BE2C (cell line): ENCODE measurements at regions not wholly inside any gene's neighbourhood (a gene's known extent, or its start where the extent isn't known, plus 50 kb on each side); places are given as distances from the start of the nearest gene placed in this dataset.

Source experiments
- DNase-seq: peaks from one replicate; pipeline ENCODE4 v3.0.0-alpha.2; 2020
- H3K27me3 ChIP-seq: fragments of 250-450 bp; sonication (Bioruptor Pico); 2 replicates; pipeline ENCODE4 v1.5.1; 2020; ENCODE audit warnings: mild to moderate bottlenecking
- H3K36me3 ChIP-seq: fragments of 250-450 bp; sonication (Bioruptor Pico); 2 replicates; pipeline ENCODE4 v1.5.1; 2020; ENCODE audit warnings: mild to moderate bottlenecking
- H3K4me1 ChIP-seq: fragments of 250-450 bp; sonication (Bioruptor Pico); 2 replicates; pipeline ENCODE4 v1.5.1; 2020
- H3K4me3 ChIP-seq: 2 replicates; pipeline ENCODE4 v1.5.1; 2011; ENCODE audit warnings: low read depth, low read length
- H3K9me3 ChIP-seq: fragments of 250-450 bp; sonication (Bioruptor Pico); 2 replicates; pipeline ENCODE4 v1.5.1; 2020
- CTCF ChIP-seq: IDR thresholded peaks from 2 replicates; pipeline ENCODE4 v1.5.1; 2012; ENCODE audit warnings: mild to moderate bottlenecking, low read depth, low read length

- H3K4me3 ChIP-seq, result no peak overlapping the region
- no peak for TF ChIP-seq CTCF
- no peaks in the 10 kb centered on the region for H3K4me1 ChIP-seq
- DNase-seq, result no peak
- no peaks in the 10 kb centered on the region for H3K36me3 ChIP-seq
- H3K27me3 ChIP-seq, result no peaks in the 10 kb centered on the region
- no peaks in the 10 kb centered on the region; the same call in 1 of the 2 replicates for H3K9me3 ChIP-seq
Measured at GRCh38 chr5:3265936-3266335, 329.7 kb upstream of the IRX1 start.

- DNase-seq, result no peak
- no peaks in the 10 kb centered on the region for H3K4me1 ChIP-seq
- no peak for TF ChIP-seq CTCF
- no peaks in the 10 kb centered on the region; the same call in 1 of the 2 replicates for H3K9me3 ChIP-seq
- no peaks in the 10 kb centered on the region for H3K27me3 ChIP-seq
- no peak overlapping the region for H3K4me3 ChIP-seq
- no peaks in the 10 kb centered on the region for H3K36me3 ChIP-seq
Measured at GRCh38 chr5:3265131-3265885, 330.3 kb upstream of the IRX1 start.

DNA sequence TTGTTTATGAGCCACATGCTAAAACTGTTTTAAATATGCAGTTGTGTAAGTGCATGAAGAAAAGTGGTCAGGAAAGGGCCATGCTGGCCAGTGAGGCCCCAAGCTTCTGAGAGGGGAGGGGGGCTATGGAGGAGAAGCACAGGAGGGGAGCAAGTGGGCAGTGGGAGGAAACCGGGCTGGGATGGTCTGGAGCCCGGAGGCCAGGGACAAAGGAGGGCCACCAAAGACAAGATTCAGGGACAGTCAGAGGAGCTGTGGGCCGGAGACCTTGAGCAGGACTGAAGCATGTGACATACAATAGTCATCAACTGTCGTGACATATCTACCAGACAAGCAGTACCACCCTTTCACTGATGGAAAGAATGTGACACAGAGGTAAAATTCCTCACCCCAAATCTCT is 333.2 kb upstream of the IRX1 start:
- no peak for TF ChIP-seq CTCF
- no peaks in the 10 kb centered on the region for H3K27me3 ChIP-seq
- no peaks in the 10 kb centered on the region for H3K36me3 ChIP-seq
- DNase-seq, result no peak
- H3K9me3 ChIP-seq, result no peaks in the 10 kb centered on the region; the same call in 1 of the 2 replicates
- no peaks in the 10 kb centered on the region for H3K4me1 ChIP-seq
- H3K4me3 ChIP-seq, result no peak overlapping the region

- Histone ChIP-seq H3K9me3 (no peaks in the 10 kb centered on the region; the same call in 1 of the 2 replicates), H3K4me1 (no peaks in the 10 kb centered on the region), H3K36me3 (no peaks in the 10 kb centered on the region), H3K4me3 (no peak overlapping the region), H3K27me3 (no peaks in the 10 kb centered on the region)
- DNase-seq, result no peak
- no peak for TF ChIP-seq CTCF
Measured at GRCh38 chr5:3261081-3261480, 334.6 kb upstream of the IRX1 start.

DNA sequence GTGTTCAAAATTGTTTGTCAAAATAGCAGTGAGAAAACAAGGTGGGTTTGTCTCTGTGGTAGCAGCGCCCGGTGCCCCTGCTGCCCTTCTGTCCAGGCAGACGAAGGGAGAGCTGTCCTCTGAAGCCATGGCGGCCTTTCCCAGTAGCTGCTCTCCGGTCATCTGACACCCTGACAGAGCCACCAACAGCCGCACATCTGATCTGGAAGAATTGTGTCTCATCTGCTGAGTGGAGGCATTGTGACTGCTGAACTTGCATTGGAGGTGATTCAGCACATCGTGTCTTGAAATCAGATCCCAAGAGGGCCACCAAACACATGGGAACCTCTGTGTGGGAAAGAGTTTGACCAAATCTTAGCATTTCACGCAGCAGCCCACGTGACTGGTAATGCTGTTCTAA is 337.6 kb upstream of the IRX1 start:
- Histone ChIP-seq H3K36me3 (no peaks in the 10 kb centered on the region), H3K4me3 (no peak overlapping the region), H3K27me3 (no peaks in the 10 kb centered on the region), H3K9me3 (no peaks in the 10 kb centered on the region; the same call in 1 of the 2 replicates), H3K4me1 (no peaks in the 10 kb centered on the region)
- no peak for TF ChIP-seq CTCF
- DNase-seq, result no peak

- H3K9me3 ChIP-seq, result no peaks in the 10 kb centered on the region
- no peaks in the 10 kb centered on the region for H3K27me3 ChIP-seq
- no peak overlapping the region for H3K4me3 ChIP-seq
- no peak for DNase-seq
- H3K36me3 ChIP-seq, result no peaks in the 10 kb centered on the region
- no peaks in the 10 kb centered on the region for H3K4me1 ChIP-seq
- no peak for TF ChIP-seq CTCF
Measured at GRCh38 chr5:3252235-3252634, 343.4 kb upstream of the IRX1 start.
